SK-N-MC (cell line): ENCODE measurements at regions not wholly inside any gene's neighbourhood (a gene's known extent, or its start where the extent isn't known, plus 50 kb on each side); places are given as distances from the start of the nearest gene placed in this dataset.

ENCODE experiments used
- EZH2 ChIP-seq: fragments of 200-600 bp; sonication (generic); IDR thresholded peaks from one replicate; pipeline ENCODE4 v1.6.1; 2017; ENCODE audit warnings: antibody characterized with exemption
- POLR2AphosphoS5 ChIP-seq: IDR thresholded peaks from 2 replicates; pipeline ENCODE4 v1.6.1; 2012; ENCODE audit warnings: mild to moderate bottlenecking, low read depth, low read length, borderline replicate concordance

GRCh38 chr4:148962539-148963290 is 520.5 kb upstream of the NR3C2 start:
- TF ChIP-seq POLR2AphosphoS5, result no peak
- TF ChIP-seq EZH2, result no peak
